IMR-90 (cell line): ENCODE measurements at regions not wholly inside any gene's neighbourhood (a gene's known extent, or its start where the extent isn't known, plus 50 kb on each side); places are given as distances from the start of the nearest gene placed in this dataset.

ENCODE experiments used
- CTCF ChIP-seq: conservative IDR thresholded peaks from 2 replicates; pipeline ENCODE4 v1.5.1; 2012; ENCODE audit warnings: mild to moderate bottlenecking, low read depth, low read length, improper control_type of control experiment
- POLR2A ChIP-seq: IDR thresholded peaks from 2 replicates; pipeline ENCODE4 v1.6.1; 2012; ENCODE audit warnings: mild to moderate bottlenecking, low read depth, low read length
- RAD21 ChIP-seq: IDR thresholded peaks from 2 replicates; pipeline ENCODE4 v1.6.1; 2012; ENCODE audit warnings: low read length, improper control_type of control experiment
- USF2 ChIP-seq: fragments of 150-350 bp; IDR thresholded peaks from 2 replicates; pipeline ENCODE4 v1.6.1; 2017; ENCODE audit warnings: mild to moderate bottlenecking, antibody characterized with exemption, low read length, low read depth

- TF ChIP-seq CTCF, result no peak
- no peak for TF ChIP-seq POLR2A
- TF ChIP-seq RAD21, result no peak
- no peak for TF ChIP-seq USF2
Measured at GRCh38 chr9:24210641-24211040, 335.1 kb downstream of the IZUMO3 start.
